HEK293 (cell line): ENCODE measurements at regions not wholly inside any gene's neighbourhood (a gene's known extent, or its start where the extent isn't known, plus 50 kb on each side); places are given as distances from the start of the nearest gene placed in this dataset.
"Not testable (repeated sequence)": the region's sequence is repeated elsewhere in the genome, so short reads cannot be mapped to it uniquely, and the experiment has no call there.

Experiments
- CTCF ChIA-PET: fragments of 350-600 bp; formaldehyde crosslinking; extraction: SDS; loops from one replicate; lab custom pipeline; 2021; ENCODE audit warnings: antibody characterized with exemption; lab: Yijun Ruan, JAX
- POLR2A ChIA-PET: fragments of 300-600 bp; formaldehyde crosslinking; extraction: SDS; loops from one replicate; lab custom pipeline; 2020; ENCODE audit warnings: antibody characterized with exemption, inconsistent platforms; lab: Yijun Ruan, JAX
- H3K27ac ChIP-seq: fragments of 200-500 bp; sonication (Bioruptor generic); 2 replicates; pipeline ENCODE4 v1.5.1; 2014; ENCODE audit warnings: low read depth, low read length, control low read depth, inconsistent platforms; ENCODE audit errors: extremely low read depth
- H3K36me3 ChIP-seq, 2 experiments: fragments of 200-500 bp in 1 of 2; sonication (Bioruptor generic) in 1 of 2; 1 replicate in 1 of 2; 2 replicates in 1 of 2; pipeline ENCODE4 v1.5.1; 2014 to 2017; ENCODE audit warnings: inconsistent platforms in 2 of 2, low read length in 2 of 2; ENCODE audit not compliant: control insufficient read depth in 2 of 2, insufficient read depth in 1 of 2
- H3K4me1 ChIP-seq: fragments of 200-500 bp; sonication (Bioruptor generic); 2 replicates; pipeline ENCODE4 v1.5.1; 2014; ENCODE audit warnings: mild to moderate bottlenecking, low read length, inconsistent platforms; ENCODE audit not compliant: control insufficient read depth, insufficient read depth
- H3K4me3 ChIP-seq: 2 replicates; pipeline ENCODE4 v1.5.1; 2011; ENCODE audit warnings: low read depth, mild to moderate bottlenecking, control low read depth, low read length, moderate library complexity
- H3K9me3 ChIP-seq: fragments of 200-500 bp; sonication (Bioruptor generic); 2 replicates; pipeline ENCODE4 v1.5.1; 2014; ENCODE audit warnings: low read depth, low read length, inconsistent platforms; ENCODE audit not compliant: control insufficient read depth, insufficient read depth
- GLI2 ChIP-seq: fragments of 450-650 bp; formaldehyde crosslinking; IDR thresholded peaks from 2 replicates; pipeline ENCODE4; 2017; ENCODE audit warnings: missing biosample characterization, missing genetic modification characterization, low read depth, borderline replicate concordance
- GLIS2 ChIP-seq: fragments of 450-650 bp; formaldehyde crosslinking; IDR thresholded peaks from 2 replicates; pipeline ENCODE4 v1.5.1; 2016; ENCODE audit warnings: missing biosample characterization, missing genetic modification characterization
- HOXA7 ChIP-seq: sonication (generic); formaldehyde crosslinking; IDR thresholded peaks from 2 replicates; pipeline ENCODE4 v1.8.1; 2022; ENCODE audit warnings: missing genetic modification reagents, borderline replicate concordance
- MYNN ChIP-seq: fragments of 450-650 bp; formaldehyde crosslinking; IDR thresholded peaks from 2 replicates; pipeline ENCODE4 v1.5.1; 2016; ENCODE audit warnings: missing biosample characterization, missing genetic modification characterization, borderline replicate concordance
- SCRT2 ChIP-seq: fragments of 450-650 bp; formaldehyde crosslinking; IDR thresholded peaks from 2 replicates; pipeline ENCODE4 v1.5.1; 2016; ENCODE audit warnings: missing biosample characterization, missing genetic modification characterization
- TRIM28 ChIP-seq: IDR thresholded peaks from 2 replicates; pipeline ENCODE4 v1.6.1; 2011; ENCODE audit warnings: low read length, control low read depth, borderline replicate concordance
- ZNF138 ChIP-seq: fragments of 450-650 bp; formaldehyde crosslinking; IDR thresholded peaks from 2 replicates; pipeline ENCODE4 v1.5.1; 2016; ENCODE audit warnings: missing biosample characterization, missing genetic modification characterization, borderline replicate concordance
- ZNF140 ChIP-seq: fragments of 450-650 bp; formaldehyde crosslinking; IDR thresholded peaks from 2 replicates; pipeline ENCODE4 v1.5.1; 2016; ENCODE audit warnings: missing biosample characterization, missing genetic modification characterization
- ZNF16 ChIP-seq: fragments of 450-650 bp; formaldehyde crosslinking; IDR thresholded peaks from 2 replicates; pipeline ENCODE4 v1.5.1; 2016; ENCODE audit warnings: low read depth, missing biosample characterization, missing genetic modification characterization
- ZNF2 ChIP-seq: fragments of 450-650 bp; formaldehyde crosslinking; IDR thresholded peaks from 2 replicates; pipeline ENCODE4 v1.5.1; 2016; ENCODE audit warnings: missing biosample characterization, missing genetic modification characterization
- ZNF202 ChIP-seq: fragments of 450-650 bp; formaldehyde crosslinking; IDR thresholded peaks from 2 replicates; pipeline ENCODE4 v1.5.1; 2016; ENCODE audit warnings: missing biosample characterization, missing genetic modification characterization, borderline replicate concordance
- ZNF311 ChIP-seq: fragments of 450-650 bp; formaldehyde crosslinking; IDR thresholded peaks from 2 replicates; pipeline ENCODE4 v1.5.1; 2017; ENCODE audit warnings: missing biosample characterization, missing genetic modification characterization, borderline replicate concordance
- ZNF404 ChIP-seq: fragments of 450-650 bp; formaldehyde crosslinking; IDR thresholded peaks from 2 replicates; pipeline ENCODE4 v1.5.1; 2017; ENCODE audit warnings: missing biosample characterization, missing genetic modification characterization
- ZNF416 ChIP-seq: fragments of 450-650 bp; formaldehyde crosslinking; IDR thresholded peaks from 2 replicates; pipeline ENCODE4 v1.5.1; 2016; ENCODE audit warnings: missing biosample characterization, missing genetic modification characterization
- ZNF521 ChIP-seq: fragments of 450-650 bp; formaldehyde crosslinking; IDR thresholded peaks from 2 replicates; pipeline ENCODE4 v1.5.1; 2017; ENCODE audit warnings: missing biosample characterization, mild to moderate bottlenecking, missing genetic modification characterization
- ZNF596 ChIP-seq: fragments of 450-650 bp; IDR thresholded peaks from 2 replicates; pipeline ENCODE4 v1.5.0; 2018; ENCODE audit warnings: missing biosample characterization, mild to moderate bottlenecking, missing genetic modification characterization, moderate library complexity
- ZNF624 ChIP-seq: fragments of 450-650 bp; formaldehyde crosslinking; IDR thresholded peaks from 2 replicates; pipeline ENCODE4 v1.5.1; 2017; ENCODE audit warnings: missing biosample characterization, missing genetic modification characterization
- ZNF747 ChIP-seq: fragments of 450-650 bp; formaldehyde crosslinking; IDR thresholded peaks from 2 replicates; pipeline ENCODE4 v1.5.1; 2016; ENCODE audit warnings: missing biosample characterization, missing genetic modification characterization
- TF ChIP-seq, protein P1 (sequence below): fragments of 450-650 bp; formaldehyde crosslinking; IDR thresholded peaks from 2 replicates; pipeline ENCODE4 v1.5.1; 2016; ENCODE audit warnings: missing biosample characterization, missing genetic modification characterization
- TF ChIP-seq, protein P2 (sequence below): fragments of 450-650 bp; formaldehyde crosslinking; IDR thresholded peaks from 2 replicates; pipeline ENCODE4 v1.5.1; 2016; ENCODE audit warnings: missing biosample characterization, missing genetic modification characterization
- TF ChIP-seq, protein P3 (sequence below): fragments of 450-650 bp; formaldehyde crosslinking; IDR thresholded peaks from 2 replicates; pipeline ENCODE4 v1.5.1; 2016; ENCODE audit warnings: missing biosample characterization, missing genetic modification characterization
- TF ChIP-seq, protein P4 (sequence below): fragments of 450-650 bp; IDR thresholded peaks from 2 replicates; pipeline ENCODE4 v1.5.1; 2018; ENCODE audit warnings: missing biosample characterization, mild to moderate bottlenecking, missing genetic modification characterization
- TF ChIP-seq, protein P5 (sequence below): fragments of 450-650 bp; formaldehyde crosslinking; IDR thresholded peaks from 2 replicates; pipeline ENCODE4 v1.5.1; 2017; ENCODE audit warnings: missing biosample characterization, missing genetic modification characterization

DNA sequence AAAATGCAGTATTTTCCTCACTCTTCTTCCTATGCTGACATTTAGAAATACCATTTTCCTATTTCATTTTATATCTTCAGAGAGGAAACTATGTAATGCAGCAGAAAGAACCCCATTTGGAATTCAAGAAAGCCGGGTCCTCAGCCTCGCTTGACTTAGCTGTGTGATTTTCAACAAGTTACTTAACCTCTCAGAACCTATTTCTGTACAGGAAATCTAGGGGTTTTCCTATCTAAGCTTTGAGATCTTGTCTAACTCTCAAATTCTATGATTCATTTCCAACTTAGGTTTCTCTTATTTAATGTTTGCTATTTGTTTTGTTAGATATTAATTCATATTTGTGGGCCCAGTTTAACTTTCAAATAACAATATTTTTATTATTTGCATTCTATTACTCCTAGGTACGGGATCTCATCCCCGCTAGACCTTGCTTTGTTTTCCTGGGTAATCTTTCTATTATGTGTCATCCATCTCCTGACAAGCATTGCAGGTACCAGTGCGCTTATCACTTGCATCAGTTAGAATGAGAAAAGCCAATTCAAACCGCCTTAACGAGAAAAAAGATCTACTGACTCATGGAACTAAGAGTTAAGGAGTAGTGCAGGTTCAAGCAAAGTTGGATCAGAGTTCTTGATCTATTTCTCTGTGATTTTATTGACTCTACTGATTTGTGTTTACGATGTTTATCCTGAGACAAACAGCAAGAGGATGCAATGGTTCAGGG is 70.6 kb upstream of the BHLHE40 start:
- Histone ChIP-seq H3K4me3 (no peak overlapping the region), H3K36me3 (no peaks in the 10 kb centered on the region), H3K4me1 (no peaks in the 10 kb centered on the region)
- ChIA-PET CTCF (no interaction called here), POLR2A (no interaction called here)
- TF ChIP-seq ZNF140 (tag by site-specific recombination) (no peak), ZNF2 (tag by site-specific recombination) (no peak), GLIS2 (tag by site-specific recombination) (no peak)
- TF ChIP-seq, all 188 proteins: peak for 0
- Histone ChIP-seq H3K27ac (no peak overlapping the region), H3K9me3 (no peaks in the 10 kb centered on the region)

DNA sequence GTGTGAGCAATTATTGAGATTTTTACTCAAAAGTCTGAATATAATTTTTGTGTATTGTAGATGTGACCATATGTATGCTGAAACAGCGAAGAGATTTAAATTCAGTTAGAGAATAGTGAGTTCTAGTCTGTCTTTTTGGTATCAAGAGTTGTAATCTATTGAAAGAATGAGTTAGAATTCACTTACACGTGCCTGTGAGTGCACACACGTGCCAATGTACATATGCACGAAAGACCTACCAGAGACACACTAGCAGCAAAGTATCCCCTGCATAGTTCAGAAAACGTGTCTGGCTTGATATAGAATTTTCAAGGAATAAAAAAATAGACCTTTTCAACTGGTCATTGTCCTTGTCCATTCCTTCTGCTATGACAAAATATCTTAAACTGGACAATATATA is 64.8 kb upstream of the BHLHE40 start:
- no peaks in the 10 kb centered on the region for H3K9me3 ChIP-seq
- no peaks in the 10 kb centered on the region for H3K36me3 ChIP-seq
- POLR2A ChIA-PET, result no interaction called here
- CTCF ChIA-PET, result no interaction called here
- no peak overlapping the region for H3K4me3 ChIP-seq
- H3K4me1 ChIP-seq, result no peaks in the 10 kb centered on the region
- no peak overlapping the region for H3K27ac ChIP-seq
- TF ChIP-seq, protein P1, sequence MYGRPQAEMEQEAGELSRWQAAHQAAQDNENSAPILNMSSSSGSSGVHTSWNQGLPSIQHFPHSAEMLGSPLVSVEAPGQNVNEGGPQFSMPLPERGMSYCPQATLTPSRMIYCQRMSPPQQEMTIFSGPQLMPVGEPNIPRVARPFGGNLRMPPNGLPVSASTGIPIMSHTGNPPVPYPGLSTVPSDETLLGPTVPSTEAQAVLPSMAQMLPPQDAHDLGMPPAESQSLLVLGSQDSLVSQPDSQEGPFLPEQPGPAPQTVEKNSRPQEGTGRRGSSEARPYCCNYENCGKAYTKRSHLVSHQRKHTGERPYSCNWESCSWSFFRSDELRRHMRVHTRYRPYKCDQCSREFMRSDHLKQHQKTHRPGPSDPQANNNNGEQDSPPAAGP (tag by site-specific recombination), result no peak
- TF ChIP-seq ZNF596 (tag by site-specific recombination), result no peak
- TF ChIP-seq ZNF138 (tag by site-specific recombination), result no peak
- TF ChIP-seq HOXA7 (CRISPR knock-in tag), result no peak
- TF ChIP-seq, protein P2, sequence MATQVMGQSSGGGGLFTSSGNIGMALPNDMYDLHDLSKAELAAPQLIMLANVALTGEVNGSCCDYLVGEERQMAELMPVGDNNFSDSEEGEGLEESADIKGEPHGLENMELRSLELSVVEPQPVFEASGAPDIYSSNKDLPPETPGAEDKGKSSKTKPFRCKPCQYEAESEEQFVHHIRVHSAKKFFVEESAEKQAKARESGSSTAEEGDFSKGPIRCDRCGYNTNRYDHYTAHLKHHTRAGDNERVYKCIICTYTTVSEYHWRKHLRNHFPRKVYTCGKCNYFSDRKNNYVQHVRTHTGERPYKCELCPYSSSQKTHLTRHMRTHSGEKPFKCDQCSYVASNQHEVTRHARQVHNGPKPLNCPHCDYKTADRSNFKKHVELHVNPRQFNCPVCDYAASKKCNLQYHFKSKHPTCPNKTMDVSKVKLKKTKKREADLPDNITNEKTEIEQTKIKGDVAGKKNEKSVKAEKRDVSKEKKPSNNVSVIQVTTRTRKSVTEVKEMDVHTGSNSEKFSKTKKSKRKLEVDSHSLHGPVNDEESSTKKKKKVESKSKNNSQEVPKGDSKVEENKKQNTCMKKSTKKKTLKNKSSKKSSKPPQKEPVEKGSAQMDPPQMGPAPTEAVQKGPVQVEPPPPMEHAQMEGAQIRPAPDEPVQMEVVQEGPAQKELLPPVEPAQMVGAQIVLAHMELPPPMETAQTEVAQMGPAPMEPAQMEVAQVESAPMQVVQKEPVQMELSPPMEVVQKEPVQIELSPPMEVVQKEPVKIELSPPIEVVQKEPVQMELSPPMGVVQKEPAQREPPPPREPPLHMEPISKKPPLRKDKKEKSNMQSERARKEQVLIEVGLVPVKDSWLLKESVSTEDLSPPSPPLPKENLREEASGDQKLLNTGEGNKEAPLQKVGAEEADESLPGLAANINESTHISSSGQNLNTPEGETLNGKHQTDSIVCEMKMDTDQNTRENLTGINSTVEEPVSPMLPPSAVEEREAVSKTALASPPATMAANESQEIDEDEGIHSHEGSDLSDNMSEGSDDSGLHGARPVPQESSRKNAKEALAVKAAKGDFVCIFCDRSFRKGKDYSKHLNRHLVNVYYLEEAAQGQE, result no peak
- no peak for TF ChIP-seq ZNF521
- TF ChIP-seq MYNN (tag by site-specific recombination), result no peak
- no peak for TF ChIP-seq ZNF747
- no peak for TF ChIP-seq ZNF16 (tag by site-specific recombination)
- TF ChIP-seq ZNF202 (tag by site-specific recombination), result no peak
- TF ChIP-seq, protein P3, sequence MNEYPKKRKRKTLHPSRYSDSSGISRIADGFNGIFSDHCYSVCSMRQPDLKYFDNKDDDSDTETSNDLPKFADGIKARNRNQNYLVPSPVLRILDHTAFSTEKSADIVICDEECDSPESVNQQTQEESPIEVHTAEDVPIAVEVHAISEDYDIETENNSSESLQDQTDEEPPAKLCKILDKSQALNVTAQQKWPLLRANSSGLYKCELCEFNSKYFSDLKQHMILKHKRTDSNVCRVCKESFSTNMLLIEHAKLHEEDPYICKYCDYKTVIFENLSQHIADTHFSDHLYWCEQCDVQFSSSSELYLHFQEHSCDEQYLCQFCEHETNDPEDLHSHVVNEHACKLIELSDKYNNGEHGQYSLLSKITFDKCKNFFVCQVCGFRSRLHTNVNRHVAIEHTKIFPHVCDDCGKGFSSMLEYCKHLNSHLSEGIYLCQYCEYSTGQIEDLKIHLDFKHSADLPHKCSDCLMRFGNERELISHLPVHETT (tag by site-specific recombination), result no peak
- TF ChIP-seq ZNF404 (tag by site-specific recombination), result no peak
- no peak for TF ChIP-seq GLI2
- TF ChIP-seq, protein P4, sequence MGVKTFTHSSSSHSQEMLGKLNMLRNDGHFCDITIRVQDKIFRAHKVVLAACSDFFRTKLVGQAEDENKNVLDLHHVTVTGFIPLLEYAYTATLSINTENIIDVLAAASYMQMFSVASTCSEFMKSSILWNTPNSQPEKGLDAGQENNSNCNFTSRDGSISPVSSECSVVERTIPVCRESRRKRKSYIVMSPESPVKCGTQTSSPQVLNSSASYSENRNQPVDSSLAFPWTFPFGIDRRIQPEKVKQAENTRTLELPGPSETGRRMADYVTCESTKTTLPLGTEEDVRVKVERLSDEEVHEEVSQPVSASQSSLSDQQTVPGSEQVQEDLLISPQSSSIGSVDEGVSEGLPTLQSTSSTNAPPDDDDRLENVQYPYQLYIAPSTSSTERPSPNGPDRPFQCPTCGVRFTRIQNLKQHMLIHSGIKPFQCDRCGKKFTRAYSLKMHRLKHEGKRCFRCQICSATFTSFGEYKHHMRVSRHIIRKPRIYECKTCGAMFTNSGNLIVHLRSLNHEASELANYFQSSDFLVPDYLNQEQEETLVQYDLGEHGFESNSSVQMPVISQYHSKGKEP (tag by site-specific recombination), result no peak
- no peak for TF ChIP-seq TRIM28
- TF ChIP-seq ZNF416, result no peak
- no peak for TF ChIP-seq SCRT2 (tag by site-specific recombination)
- no peak for TF ChIP-seq ZNF624
- no peak for TF ChIP-seq ZNF311 (tag by site-specific recombination)
- TF ChIP-seq, protein P5, sequence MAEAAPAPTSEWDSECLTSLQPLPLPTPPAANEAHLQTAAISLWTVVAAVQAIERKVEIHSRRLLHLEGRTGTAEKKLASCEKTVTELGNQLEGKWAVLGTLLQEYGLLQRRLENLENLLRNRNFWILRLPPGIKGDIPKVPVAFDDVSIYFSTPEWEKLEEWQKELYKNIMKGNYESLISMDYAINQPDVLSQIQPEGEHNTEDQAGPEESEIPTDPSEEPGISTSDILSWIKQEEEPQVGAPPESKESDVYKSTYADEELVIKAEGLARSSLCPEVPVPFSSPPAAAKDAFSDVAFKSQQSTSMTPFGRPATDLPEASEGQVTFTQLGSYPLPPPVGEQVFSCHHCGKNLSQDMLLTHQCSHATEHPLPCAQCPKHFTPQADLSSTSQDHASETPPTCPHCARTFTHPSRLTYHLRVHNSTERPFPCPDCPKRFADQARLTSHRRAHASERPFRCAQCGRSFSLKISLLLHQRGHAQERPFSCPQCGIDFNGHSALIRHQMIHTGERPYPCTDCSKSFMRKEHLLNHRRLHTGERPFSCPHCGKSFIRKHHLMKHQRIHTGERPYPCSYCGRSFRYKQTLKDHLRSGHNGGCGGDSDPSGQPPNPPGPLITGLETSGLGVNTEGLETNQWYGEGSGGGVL (tag by site-specific recombination), result no peak
- TF ChIP-seq, all 188 proteins: peak for 0

DNA sequence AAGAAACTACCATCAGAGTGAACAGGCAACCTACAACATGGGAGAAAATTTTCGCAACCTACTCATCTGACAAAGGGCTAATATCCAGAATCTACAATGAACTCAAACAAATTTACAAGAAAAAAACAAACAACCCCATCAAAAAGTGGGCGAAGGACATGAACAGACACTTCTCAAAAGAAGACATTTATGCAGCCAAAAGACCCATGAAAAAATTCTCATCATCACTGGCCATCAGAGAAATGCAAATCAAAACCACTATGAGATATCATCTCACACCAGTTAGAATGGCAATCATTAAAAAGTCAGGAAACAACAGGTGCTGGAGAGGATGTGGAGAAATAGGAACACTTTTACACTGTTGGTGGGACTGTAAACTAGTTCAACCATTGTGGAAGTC is 57.6 kb upstream of the BHLHE40 start:
- H3K36me3 ChIP-seq, H3K4me1 ChIP-seq, POLR2A ChIA-PET, H3K27ac ChIP-seq, H3K9me3 ChIP-seq, H3K4me3 ChIP-seq, CTCF ChIA-PET: not testable (repeated sequence)
